Suprapubic skin (tissue), 4 donors: ENCODE measurements at regions not wholly inside any gene's neighbourhood (a gene's known extent, or its start where the extent isn't known, plus 50 kb on each side); places are given as distances from the start of the nearest gene placed in this dataset.

Experiments
- DNase-seq, 2 donors: peaks; one replicate each; pipeline ENCODE4 v3.0.0-alpha.2; 2019; ENCODE audit warnings: low spot score in 2 of 2
- H3K27ac ChIP-seq: fragments of 200-600 bp; sonication (generic); one replicate; pipeline ENCODE4 v1.5.1; 2019
- H3K27me3 ChIP-seq: fragments of 200-600 bp; sonication (generic); one replicate; pipeline ENCODE4 v1.5.1; 2019
- H3K36me3 ChIP-seq: fragments of 200-600 bp; sonication (generic); one replicate; pipeline ENCODE4 v1.5.1; 2019
- H3K4me1 ChIP-seq: fragments of 200-600 bp; sonication (generic); one replicate; pipeline ENCODE4 v1.5.1; 2019
- H3K4me3 ChIP-seq: fragments of 200-600 bp; sonication (generic); one replicate; pipeline ENCODE4 v1.5.1; 2019; ENCODE audit warnings: mild to moderate bottlenecking
- H3K9me3 ChIP-seq: fragments of 200-600 bp; sonication (generic); one replicate; pipeline ENCODE4 v1.5.1; 2019
- EP300 ChIP-seq: sonication (generic); formaldehyde crosslinking; IDR thresholded peaks from one replicate; pipeline ENCODE4 v1.6.1; 2017; ENCODE audit warnings: antibody characterized with exemption
- POLR2A ChIP-seq, 2 donors: fragments of 450-650 bp; IDR thresholded peaks; one replicate each; pipeline ENCODE4 v1.6.1; 2017; ENCODE audit warnings: antibody characterized with exemption in 2 of 2, mild to moderate bottlenecking in 2 of 2, moderate library complexity in 2 of 2
- POLR2AphosphoS5 ChIP-seq, 3 donors: sonication (generic); formaldehyde crosslinking; IDR thresholded peaks; one replicate each; pipeline ENCODE4 v1.6.1; 2017; ENCODE audit warnings: antibody characterized with exemption in 3 of 3
- WGBS: methylation state at CpG from one replicate; pipeline ENCODE4 v1.1.5; 2018; 5-methylcytosine and 5-hydroxymethylcytosine counted together
- TF ChIP-seq, protein P1 (sequence below), 2 donors: fragments of 200-600 bp in 1 of 2; fragments of 450-650 bp in 1 of 2; sonication (generic) in 1 of 2; IDR thresholded peaks; one replicate each; pipeline ENCODE4 v1.5.1; 2016 to 2019; ENCODE audit warnings: antibody characterized with exemption in 2 of 2, mild to moderate bottlenecking in 1 of 2, moderate library complexity in 1 of 2

DNA sequence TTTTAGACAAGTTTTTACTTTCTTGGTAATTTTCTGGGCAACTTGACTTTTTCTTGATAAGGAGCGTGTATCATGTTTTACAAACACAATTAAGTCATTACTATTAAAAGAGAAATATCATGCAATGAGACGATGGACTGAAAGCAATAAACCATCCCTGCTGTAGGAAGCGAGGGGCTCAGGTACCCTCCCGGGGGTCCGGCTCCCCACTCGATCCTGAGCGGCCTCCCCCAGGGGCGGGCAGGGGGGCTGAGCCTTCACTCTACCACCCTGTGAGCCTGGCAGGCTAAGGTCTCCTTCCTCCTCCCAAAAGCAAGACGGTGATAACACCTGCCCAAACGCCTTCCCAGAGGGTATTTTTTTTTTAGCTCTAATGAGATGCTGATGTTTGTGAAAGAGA is 51.8 kb upstream of the ADGRA1 start:
- Histone ChIP-seq H3K36me3 (no peaks in the 10 kb centered on the region), H3K9me3 (no peaks in the 10 kb centered on the region), H3K27ac (no peak overlapping the region), H3K4me3 (no peak overlapping the region), H3K4me1 (no peaks in the 10 kb centered on the region), H3K27me3 (peaks cover 93% of the 10 kb centered on the region)
- WGBS = 46% methylated on average over 10 of the region's 10 CpGs
- DNase-seq = no peak
- TF ChIP-seq EP300 = no peak

DNA sequence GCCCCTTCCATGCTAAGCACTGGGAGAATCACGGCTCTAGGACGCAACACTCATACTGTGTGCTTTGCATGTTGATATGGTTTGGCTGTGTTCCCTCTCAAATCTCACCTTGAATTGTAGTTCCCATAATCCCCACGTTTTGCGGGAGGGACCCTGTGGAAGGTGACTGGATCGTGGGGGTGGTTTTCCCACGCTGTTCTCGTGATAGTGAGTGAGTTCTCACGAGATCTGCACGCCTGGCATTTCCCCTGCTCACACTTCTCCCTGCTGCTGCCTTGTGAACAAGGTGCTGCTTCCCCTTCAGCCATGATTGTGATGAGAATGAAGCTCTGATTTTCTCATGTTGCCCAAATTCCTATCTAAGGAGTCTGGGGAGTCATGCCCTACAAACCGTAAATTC is 53.0 kb upstream of the ADGRA1 start:
- no peak overlapping the region for H3K4me3 ChIP-seq
- TF ChIP-seq POLR2AphosphoS5 (IDR thresholded peaks at IDR 0.05) (no peak), EP300 (no peak), POLR2A (IDR thresholded peaks at IDR 0.05) (no peak)
- TF ChIP-seq, protein P1, sequence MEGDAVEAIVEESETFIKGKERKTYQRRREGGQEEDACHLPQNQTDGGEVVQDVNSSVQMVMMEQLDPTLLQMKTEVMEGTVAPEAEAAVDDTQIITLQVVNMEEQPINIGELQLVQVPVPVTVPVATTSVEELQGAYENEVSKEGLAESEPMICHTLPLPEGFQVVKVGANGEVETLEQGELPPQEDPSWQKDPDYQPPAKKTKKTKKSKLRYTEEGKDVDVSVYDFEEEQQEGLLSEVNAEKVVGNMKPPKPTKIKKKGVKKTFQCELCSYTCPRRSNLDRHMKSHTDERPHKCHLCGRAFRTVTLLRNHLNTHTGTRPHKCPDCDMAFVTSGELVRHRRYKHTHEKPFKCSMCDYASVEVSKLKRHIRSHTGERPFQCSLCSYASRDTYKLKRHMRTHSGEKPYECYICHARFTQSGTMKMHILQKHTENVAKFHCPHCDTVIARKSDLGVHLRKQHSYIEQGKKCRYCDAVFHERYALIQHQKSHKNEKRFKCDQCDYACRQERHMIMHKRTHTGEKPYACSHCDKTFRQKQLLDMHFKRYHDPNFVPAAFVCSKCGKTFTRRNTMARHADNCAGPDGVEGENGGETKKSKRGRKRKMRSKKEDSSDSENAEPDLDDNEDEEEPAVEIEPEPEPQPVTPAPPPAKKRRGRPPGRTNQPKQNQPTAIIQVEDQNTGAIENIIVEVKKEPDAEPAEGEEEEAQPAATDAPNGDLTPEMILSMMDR (IDR thresholded peaks at IDR 0.05) = no peak
- DNase-seq = no peak
- peaks cover 91% of the 10 kb centered on the region for H3K27me3 ChIP-seq
- H3K9me3 ChIP-seq = no peaks in the 10 kb centered on the region
- H3K27ac ChIP-seq = no peak overlapping the region
- WGBS = 66% methylated on average over 10 of the region's 10 CpGs
- H3K36me3 ChIP-seq = no peaks in the 10 kb centered on the region
- H3K4me1 ChIP-seq = no peaks in the 10 kb centered on the region

DNA sequence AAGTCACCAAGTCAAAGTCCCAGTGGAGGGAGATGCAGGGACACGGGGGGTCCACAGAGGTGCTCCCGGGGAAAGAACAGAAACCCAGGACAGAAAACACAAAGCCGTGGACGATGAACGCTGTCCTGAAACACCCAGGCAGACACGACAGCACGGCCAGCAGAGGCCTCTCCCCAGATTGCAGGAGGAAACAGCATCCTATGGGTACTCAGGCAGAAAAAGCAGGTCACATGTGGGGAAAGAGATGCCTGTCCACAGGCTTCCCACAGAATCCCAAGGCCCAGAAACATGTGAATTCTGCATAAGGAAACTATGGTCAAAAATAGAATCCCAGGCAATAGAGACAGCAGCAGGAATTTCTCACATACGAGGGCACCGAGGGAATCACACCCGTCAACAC is 53.6 kb upstream of the ADGRA1 start:
- TF ChIP-seq POLR2AphosphoS5 (IDR thresholded peaks at IDR 0.05) (no peak), EP300 (no peak), POLR2A (IDR thresholded peaks at IDR 0.05) (no peak)
- TF ChIP-seq, protein P1 (IDR thresholded peaks at IDR 0.05) = no peak
- no peak for DNase-seq
- Histone ChIP-seq H3K27me3 (peaks cover 90% of the 10 kb centered on the region), H3K4me1 (no peaks in the 10 kb centered on the region), H3K4me3 (no peak overlapping the region), H3K36me3 (no peaks in the 10 kb centered on the region), H3K27ac (no peak overlapping the region), H3K9me3 (no peaks in the 10 kb centered on the region)
- WGBS = 82% methylated on average over 10 of the region's 10 CpGs

DNA sequence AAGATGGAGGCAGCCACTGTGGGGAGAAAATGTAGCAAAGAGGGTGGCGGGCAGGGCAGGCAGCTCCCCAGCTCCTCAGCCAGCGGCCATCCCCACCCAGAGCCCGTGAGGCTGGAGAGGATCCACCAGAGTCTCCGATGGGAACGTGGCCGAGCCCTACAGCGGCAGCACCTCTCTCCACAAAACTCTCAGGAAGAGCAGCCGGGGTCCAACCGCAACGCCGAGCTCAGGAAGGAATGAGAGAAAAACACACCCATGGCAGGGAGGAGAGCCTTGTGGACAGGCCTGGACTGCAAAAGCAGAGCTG is 54.0 kb upstream of the ADGRA1 start:
- H3K4me3 ChIP-seq = no peak overlapping the region
- no peaks in the 10 kb centered on the region for H3K4me1 ChIP-seq
- peaks cover 90% of the 10 kb centered on the region for H3K27me3 ChIP-seq
- no peak for TF ChIP-seq POLR2A (IDR thresholded peaks at IDR 0.05)
- no peak for TF ChIP-seq POLR2AphosphoS5 (IDR thresholded peaks at IDR 0.05)
- TF ChIP-seq, protein P1 (IDR thresholded peaks at IDR 0.05) = no peak
- TF ChIP-seq EP300 = no peak
- no peaks in the 10 kb centered on the region for H3K36me3 ChIP-seq
- no peak for DNase-seq
- no peak overlapping the region for H3K27ac ChIP-seq
- H3K9me3 ChIP-seq = no peaks in the 10 kb centered on the region
- 82% methylated on average over 11 of the region's 11 CpGs for WGBS

DNA sequence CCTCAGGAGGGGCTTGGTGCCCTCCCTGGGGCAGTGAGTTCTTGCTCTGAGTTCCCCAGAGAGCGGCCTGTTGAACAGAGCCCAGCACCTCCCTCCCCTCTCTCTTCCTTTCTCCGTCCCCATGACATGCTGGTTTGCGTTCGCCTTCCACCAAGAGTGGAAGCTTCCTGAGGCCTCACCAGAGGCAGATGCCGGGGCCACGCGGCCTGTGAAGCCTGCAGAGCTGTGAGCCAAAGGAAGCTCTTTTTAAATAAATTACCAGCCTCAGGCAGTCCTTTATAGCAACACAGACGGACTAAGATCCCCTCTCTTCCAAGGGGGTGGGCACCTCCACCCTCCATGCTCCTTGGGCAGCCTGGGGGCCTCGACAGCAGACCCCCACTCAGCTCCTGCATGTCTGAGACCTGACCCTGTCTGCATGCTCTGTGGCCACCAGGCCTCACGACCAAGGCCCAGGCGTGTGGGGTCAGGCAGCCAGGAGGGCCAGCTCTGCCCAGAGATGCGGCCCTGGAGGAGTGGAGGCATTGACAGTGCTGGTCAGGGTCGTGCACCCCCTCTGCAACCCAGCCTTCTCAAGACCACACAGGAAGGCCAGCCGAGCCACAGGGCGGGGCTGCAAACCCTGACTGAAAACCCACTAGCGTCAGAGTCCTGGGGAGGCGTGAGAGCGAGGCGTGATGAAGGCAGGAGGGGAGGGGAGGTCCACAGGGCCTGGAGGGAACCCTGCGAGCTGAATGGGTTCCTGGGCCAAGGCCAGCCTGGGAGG is 54.6 kb upstream of the ADGRA1 start:
- H3K36me3 ChIP-seq = no peaks in the 10 kb centered on the region
- no peak overlapping the region for H3K27ac ChIP-seq
- 82% methylated on average over 19 of the region's 20 CpGs for WGBS
- H3K4me3 ChIP-seq = no peak overlapping the region
- TF ChIP-seq EP300 = no peak
- no peak for TF ChIP-seq POLR2AphosphoS5 (IDR thresholded peaks at IDR 0.05)
- TF ChIP-seq, protein P1 (IDR thresholded peaks at IDR 0.05) = no peak
- no peak for TF ChIP-seq POLR2A (IDR thresholded peaks at IDR 0.05)
- no peak for DNase-seq
- H3K4me1 ChIP-seq = no peaks in the 10 kb centered on the region
- H3K27me3 ChIP-seq = peaks cover 90% of the 10 kb centered on the region
- H3K9me3 ChIP-seq = no peaks in the 10 kb centered on the region

DNA sequence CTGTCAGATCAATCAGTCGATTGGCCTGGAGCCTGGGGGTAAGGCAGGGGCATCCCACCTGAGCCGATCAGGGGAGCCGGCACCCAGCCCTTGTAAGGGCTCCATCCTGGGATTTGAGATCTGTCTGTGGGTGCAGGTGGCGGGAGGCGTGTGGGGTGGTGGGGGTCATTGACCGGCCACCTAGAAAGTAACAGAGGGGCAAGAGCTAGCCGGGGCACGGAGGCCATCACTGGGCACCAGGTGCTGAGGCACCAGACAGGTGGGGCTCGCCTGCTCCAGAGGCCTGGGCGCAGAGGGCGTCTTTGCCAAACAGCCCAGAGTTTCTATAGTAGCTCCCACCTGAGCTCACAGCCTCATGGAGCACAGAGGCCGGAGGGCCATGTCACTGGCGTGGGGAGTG is 55.5 kb upstream of the ADGRA1 start:
- H3K4me1 ChIP-seq = no peaks in the 10 kb centered on the region
- no peak for DNase-seq
- H3K4me3 ChIP-seq = no peak overlapping the region
- peaks cover 91% of the 10 kb centered on the region for H3K27me3 ChIP-seq
- TF ChIP-seq POLR2AphosphoS5 (IDR thresholded peaks at IDR 0.05) (no peak), POLR2A (IDR thresholded peaks at IDR 0.05) (no peak), EP300 (no peak)
- TF ChIP-seq, protein P1 (IDR thresholded peaks at IDR 0.05) = no peak
- whole genome bisulfite sequencing = 92% methylated on average over 5 of the region's 13 CpGs
- H3K9me3 ChIP-seq = no peaks in the 10 kb centered on the region
- no peak overlapping the region for H3K27ac ChIP-seq
- H3K36me3 ChIP-seq = no peaks in the 10 kb centered on the region
